ENCODE measurements at regions not wholly inside any gene's neighbourhood (a gene's known extent, or its start where the extent isn't known, plus 50 kb on each side); places are given as distances from the start of the nearest gene placed in this dataset.

DNA sequence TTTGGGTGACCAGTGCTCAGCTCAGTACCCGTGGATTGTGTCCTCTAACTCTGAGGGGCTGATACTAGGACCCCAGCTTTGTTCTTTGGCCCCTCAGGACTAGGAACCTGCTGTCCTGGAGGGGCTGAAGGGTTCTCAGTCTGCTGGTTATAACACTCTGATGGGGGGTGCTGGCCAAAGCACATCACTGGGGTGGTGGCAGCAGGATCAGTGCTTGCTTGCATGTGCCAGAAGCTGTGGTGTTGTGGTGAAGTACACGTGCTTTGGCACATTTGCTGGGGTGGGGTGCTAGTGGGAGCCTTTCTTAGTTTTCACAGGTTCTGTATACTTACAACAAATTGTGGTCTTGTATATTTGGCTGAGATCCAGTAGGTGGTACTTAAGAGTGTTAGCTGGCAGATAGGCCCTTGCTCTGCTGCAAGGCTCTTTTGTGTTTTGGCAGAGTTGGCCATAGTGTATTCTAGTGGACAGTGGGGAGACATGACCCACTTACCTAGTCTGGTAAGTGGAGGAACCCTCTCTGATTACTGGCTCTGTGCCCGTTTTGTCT lies 344.3 kb downstream of the EDEM1 start:
- Histone ChIP-seq H3K36me3 (no peaks in the 10 kb centered on the region), H3K4me1 (no peaks in the 10 kb centered on the region), H3K27me3 (no peaks in the 10 kb centered on the region), H3K9me3 (no peaks in the 10 kb centered on the region), H3K27ac (no peak overlapping the region), H3K4me3 (no peak overlapping the region)
- DNase-seq (ENCODE audit: low spot score in 2 of 2) = no peak
- 65% methylated on average over 2 of the region's 3 CpGs for WGBS
- TF ChIP-seq POLR2AphosphoS5 (IDR thresholded peaks at IDR 0.05) (no peak), POLR2A (IDR thresholded peaks at IDR 0.05) (no peak), EP300 (IDR thresholded peaks at IDR 0.05) (no peak)
- TF ChIP-seq, protein P1, sequence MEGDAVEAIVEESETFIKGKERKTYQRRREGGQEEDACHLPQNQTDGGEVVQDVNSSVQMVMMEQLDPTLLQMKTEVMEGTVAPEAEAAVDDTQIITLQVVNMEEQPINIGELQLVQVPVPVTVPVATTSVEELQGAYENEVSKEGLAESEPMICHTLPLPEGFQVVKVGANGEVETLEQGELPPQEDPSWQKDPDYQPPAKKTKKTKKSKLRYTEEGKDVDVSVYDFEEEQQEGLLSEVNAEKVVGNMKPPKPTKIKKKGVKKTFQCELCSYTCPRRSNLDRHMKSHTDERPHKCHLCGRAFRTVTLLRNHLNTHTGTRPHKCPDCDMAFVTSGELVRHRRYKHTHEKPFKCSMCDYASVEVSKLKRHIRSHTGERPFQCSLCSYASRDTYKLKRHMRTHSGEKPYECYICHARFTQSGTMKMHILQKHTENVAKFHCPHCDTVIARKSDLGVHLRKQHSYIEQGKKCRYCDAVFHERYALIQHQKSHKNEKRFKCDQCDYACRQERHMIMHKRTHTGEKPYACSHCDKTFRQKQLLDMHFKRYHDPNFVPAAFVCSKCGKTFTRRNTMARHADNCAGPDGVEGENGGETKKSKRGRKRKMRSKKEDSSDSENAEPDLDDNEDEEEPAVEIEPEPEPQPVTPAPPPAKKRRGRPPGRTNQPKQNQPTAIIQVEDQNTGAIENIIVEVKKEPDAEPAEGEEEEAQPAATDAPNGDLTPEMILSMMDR (IDR thresholded peaks at IDR 0.05) = no peak

- H3K4me3 ChIP-seq = no peak overlapping the region
- TF ChIP-seq, protein P1 (IDR thresholded peaks at IDR 0.05) = no peak
- no peaks in the 10 kb centered on the region for H3K36me3 ChIP-seq
- H3K4me1 ChIP-seq = no peaks in the 10 kb centered on the region
- peaks cover 4% of the 10 kb centered on the region for H3K9me3 ChIP-seq
- no peak overlapping the region for H3K27ac ChIP-seq
- 93% methylated on average over 13 of the region's 13 CpGs for WGBS
- no peak for DNase-seq (ENCODE audit: low spot score in 2 of 2)
- no peaks in the 10 kb centered on the region for H3K27me3 ChIP-seq
Measured at GRCh38 chr3:5540532-5540931, 353.0 kb downstream of the EDEM1 start.

DNA sequence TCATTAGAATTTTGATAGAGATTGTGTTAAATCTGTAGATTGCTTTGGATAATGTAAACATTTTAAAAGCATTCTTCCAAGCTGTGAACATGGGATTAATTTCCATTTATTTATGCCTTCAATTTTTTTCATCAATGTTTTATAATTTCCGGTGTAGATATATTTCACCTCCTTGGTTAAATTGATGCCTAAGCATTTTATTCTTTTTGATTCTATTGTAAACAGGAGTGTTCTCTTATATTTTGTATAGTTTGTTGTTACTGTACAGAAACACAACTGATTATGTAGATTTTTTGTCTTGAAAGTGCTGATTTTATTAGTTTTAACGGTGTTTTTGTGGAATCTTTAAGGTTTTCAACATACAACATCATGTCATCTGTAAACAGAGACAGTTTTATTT lies 355.0 kb downstream of the EDEM1 start:
- Histone ChIP-seq H3K36me3 (no peaks in the 10 kb centered on the region), H3K27me3 (no peaks in the 10 kb centered on the region), H3K4me1 (no peaks in the 10 kb centered on the region), H3K27ac (no peak overlapping the region), H3K9me3 (peaks cover 10% of the 10 kb centered on the region), H3K4me3 (no peak overlapping the region)
- DNase-seq (ENCODE audit: low spot score in 2 of 2) = no peak
- 83% methylated on average over 2 of the region's 2 CpGs for WGBS
- no peak for TF ChIP-seq POLR2AphosphoS5 (IDR thresholded peaks at IDR 0.05)
- TF ChIP-seq POLR2A (IDR thresholded peaks at IDR 0.05) = no peak
- TF ChIP-seq, protein P1 (IDR thresholded peaks at IDR 0.05) = no peak
- no peak for TF ChIP-seq EP300 (IDR thresholded peaks at IDR 0.05)

DNA sequence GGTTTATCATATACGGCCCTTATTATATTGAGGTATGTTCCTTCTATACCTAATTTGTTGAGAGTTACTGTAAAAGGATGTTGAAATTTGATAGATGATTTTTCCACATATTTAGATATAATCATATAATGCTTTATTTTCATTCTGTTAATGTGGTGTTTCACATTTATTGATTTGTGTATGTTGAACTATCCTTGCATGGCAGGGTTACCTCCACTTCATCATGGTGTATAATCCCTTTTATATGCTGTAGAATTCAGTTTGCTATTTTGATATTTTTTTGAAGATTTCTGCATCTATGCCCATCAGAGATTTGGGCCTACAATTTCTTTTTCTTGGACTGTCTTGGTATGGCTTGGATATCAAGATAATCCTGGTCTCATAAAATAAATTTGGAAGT lies 355.5 kb downstream of the EDEM1 start:
- TF ChIP-seq EP300 (IDR thresholded peaks at IDR 0.05) = no peak
- TF ChIP-seq, protein P1 (IDR thresholded peaks at IDR 0.05) = no peak
- no peak for TF ChIP-seq POLR2A (IDR thresholded peaks at IDR 0.05)
- no peak for TF ChIP-seq POLR2AphosphoS5 (IDR thresholded peaks at IDR 0.05)
- Histone ChIP-seq H3K4me3 (no peak overlapping the region), H3K9me3 (peaks cover 10% of the 10 kb centered on the region), H3K27ac (no peak overlapping the region), H3K4me1 (no peaks in the 10 kb centered on the region), H3K27me3 (no peaks in the 10 kb centered on the region), H3K36me3 (no peaks in the 10 kb centered on the region)
- 57% methylated on average over 1 of the region's 1 CpG for WGBS
- no peak for DNase-seq (ENCODE audit: low spot score in 2 of 2)

DNA sequence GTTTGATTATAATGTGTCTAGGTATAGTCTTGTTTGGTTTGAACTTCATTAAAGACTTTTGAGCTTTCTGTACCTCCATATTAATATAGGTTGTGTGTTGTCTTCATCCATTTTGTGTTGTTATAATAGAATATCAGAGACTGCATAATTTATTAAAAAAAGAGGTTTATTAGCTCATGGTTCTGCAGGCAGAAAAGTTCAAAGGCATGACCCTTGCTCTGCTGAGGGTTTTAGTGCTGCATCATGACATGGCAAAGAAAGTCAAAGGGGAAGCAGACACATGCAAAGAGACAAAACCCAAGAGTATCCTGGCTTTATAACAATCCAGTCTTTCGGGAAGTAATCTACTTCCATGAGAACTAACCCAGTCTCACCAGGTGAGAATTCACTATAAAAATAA lies 358.2 kb downstream of the EDEM1 start:
- TF ChIP-seq POLR2AphosphoS5 (IDR thresholded peaks at IDR 0.05) (no peak), EP300 (IDR thresholded peaks at IDR 0.05) (no peak), POLR2A (IDR thresholded peaks at IDR 0.05) (no peak)
- TF ChIP-seq, protein P1 (IDR thresholded peaks at IDR 0.05) = no peak
- peaks cover 10% of the 10 kb centered on the region for H3K9me3 ChIP-seq
- H3K27ac ChIP-seq = no peak overlapping the region
- DNase-seq (ENCODE audit: low spot score in 2 of 2) = no peak
- H3K36me3 ChIP-seq = no peaks in the 10 kb centered on the region
- H3K27me3 ChIP-seq = no peaks in the 10 kb centered on the region
- H3K4me1 ChIP-seq = no peaks in the 10 kb centered on the region
- no peak overlapping the region for H3K4me3 ChIP-seq
- WGBS = 100% methylated on average over 1 of the region's 1 CpG
